GM23338 (cell line): ENCODE measurements at regions not wholly inside any gene's neighbourhood (a gene's known extent, or its start where the extent isn't known, plus 50 kb on each side); places are given as distances from the start of the nearest gene placed in this dataset.

Experiments
- CREB1 ChIP-seq: fragments of 250-450 bp; sonication (Bioruptor Pico); IDR thresholded peaks from 2 replicates; pipeline ENCODE4 v1.5.0; 2020; ENCODE audit warnings: low read depth, mild to moderate bottlenecking, moderate library complexity
- CTCF ChIP-seq, 2 experiments: fragments of 200-600 bp in 1 of 2; sonication (generic) in 1 of 2; conservative IDR thresholded peaks; 2 replicates each; pipeline versions ENCODE4 v1.5.1 to v1.6.1; 2016 to 2017; ENCODE audit warnings: antibody characterized with exemption in 2 of 2, low read depth in 2 of 2, mild to moderate bottlenecking in 2 of 2, moderate library complexity in 1 of 2
- ETS1 ChIP-seq: IDR thresholded peaks from 2 replicates; pipeline ENCODE4 v1.6.1; 2016; ENCODE audit warnings: antibody characterized with exemption
- EZH2 ChIP-seq: fragments of 200-600 bp; sonication (generic); IDR thresholded peaks from one replicate; pipeline ENCODE4 v1.8.0; 2017; ENCODE audit warnings: antibody characterized with exemption, mild to moderate bottlenecking, low read depth; ENCODE audit not compliant: unreplicated experiment
- EZH2phosphoT487 ChIP-seq: fragments of 200-600 bp; sonication (generic); IDR thresholded peaks from one replicate; pipeline ENCODE4 v1.8.1; 2018; ENCODE audit warnings: antibody characterized with exemption; ENCODE audit not compliant: unreplicated experiment
- JUNB ChIP-seq: IDR thresholded peaks from one replicate; pipeline ENCODE4 v1.6.1; 2016; ENCODE audit warnings: antibody characterized with exemption; ENCODE audit not compliant: unreplicated experiment
- NANOG ChIP-seq: IDR thresholded peaks from 2 replicates; pipeline ENCODE4 v1.6.1; 2016; ENCODE audit warnings: antibody characterized with exemption, borderline replicate concordance
- POLR2AphosphoS5 ChIP-seq: IDR thresholded peaks from 2 replicates; pipeline ENCODE4 v1.6.1; 2016; ENCODE audit warnings: antibody characterized with exemption, low read depth
- REST ChIP-seq: IDR thresholded peaks from one replicate; pipeline ENCODE4 v1.6.1; 2018; ENCODE audit warnings: antibody characterized with exemption; ENCODE audit not compliant: unreplicated experiment
- STAT1 ChIP-seq: IDR thresholded peaks from one replicate; pipeline ENCODE4 v1.6.1; 2016; ENCODE audit warnings: antibody characterized with exemption; ENCODE audit not compliant: unreplicated experiment
- ZNF114 ChIP-seq: fragments of 250-450 bp; sonication (Bioruptor Pico); IDR thresholded peaks from 2 replicates; pipeline ENCODE4 v1.5.0; 2020; ENCODE audit warnings: mild to moderate bottlenecking, moderate library complexity
- ZNF331 ChIP-seq: fragments of 250-450 bp; sonication (Bioruptor Pico); IDR thresholded peaks from 2 replicates; pipeline ENCODE4 v1.5.0; 2020; ENCODE audit warnings: low read depth, mild to moderate bottlenecking, moderate library complexity

GRCh38 chr7:42445691-42446090 lies 208.7 kb upstream of the GLI3 start:
- no peak for TF ChIP-seq EZH2
- no peak for TF ChIP-seq EZH2phosphoT487
- TF ChIP-seq CTCF (conservative IDR thresholded peaks at IDR 0.05; ENCODE audit: low read depth in 2 of 2) = no peak
- TF ChIP-seq NANOG = no peak
- TF ChIP-seq POLR2AphosphoS5 = no peak
- no peak for TF ChIP-seq CREB1 (CRISPR knock-in tag)
- no peak for TF ChIP-seq STAT1
- TF ChIP-seq REST = no peak
- no peak for TF ChIP-seq ZNF331 (CRISPR knock-in tag)
- TF ChIP-seq ZNF114 = no peak
- TF ChIP-seq ETS1 = no peak
- TF ChIP-seq JUNB = no peak
